ENCODE measurements at regions not wholly inside any gene's neighbourhood (a gene's known extent, or its start where the extent isn't known, plus 50 kb on each side); places are given as distances from the start of the nearest gene placed in this dataset.

GRCh38 chr18:49656073-49656692 lies 94.3 kb downstream of the LIPG start:
- DNase-seq (ENCODE audit: low spot score): no peak

GRCh38 chr18:49655266-49656072 lies 93.6 kb downstream of the LIPG start:
- no peak for DNase-seq (ENCODE audit: low spot score)

- DNase-seq (ENCODE audit: low spot score): no peak
These were observed 92.5 kb downstream of the LIPG start for GRCh38 chr18:49654347-49654746.

- DNase-seq (ENCODE audit: low spot score): no peak
These were observed 91.2 kb downstream of the LIPG start for GRCh38 chr18:49652881-49653724.

GRCh38 chr18:49651033-49651432 lies 89.2 kb downstream of the LIPG start:
- no peak for DNase-seq (ENCODE audit: low spot score)

GRCh38 chr18:49650426-49650891 lies 88.6 kb downstream of the LIPG start:
- no peak for DNase-seq (ENCODE audit: low spot score)

- DNase-seq (ENCODE audit: low spot score): no peak
These were observed 87.0 kb downstream of the LIPG start for GRCh38 chr18:49648811-49649210.
